GM10248 (cell line): ENCODE measurements at regions not wholly inside any gene's neighbourhood (a gene's known extent, or its start where the extent isn't known, plus 50 kb on each side); places are given as distances from the start of the nearest gene placed in this dataset.

ENCODE experiments used
- CTCF ChIA-PET: fragments of 300-600 bp; sonication (Branson Sonifier 250); formaldehyde crosslinking; extraction: SDS; loops from one replicate; lab custom pipeline; 2021; ENCODE audit warnings: antibody characterized with exemption; lab: Yijun Ruan, JAX
- POLR2A ChIA-PET: fragments of 350-650 bp; sonication (Branson Sonifier 250); formaldehyde crosslinking; extraction: SDS; loops from one replicate; lab custom pipeline; 2020; ENCODE audit warnings: antibody characterized with exemption; lab: Yijun Ruan, JAX
- DNase-seq: peaks from one replicate; pipeline ENCODE4 v3.0.0; 2012; ENCODE audit errors: extremely low spot score
- TF ChIP-seq, protein P1 (sequence below): IDR thresholded peaks from 2 replicates; pipeline ENCODE4 v1.5.1; 2012; ENCODE audit warnings: mild to moderate bottlenecking, low read depth; ENCODE audit errors: extremely low read depth, missing control alignments, control extremely low read depth

DNA sequence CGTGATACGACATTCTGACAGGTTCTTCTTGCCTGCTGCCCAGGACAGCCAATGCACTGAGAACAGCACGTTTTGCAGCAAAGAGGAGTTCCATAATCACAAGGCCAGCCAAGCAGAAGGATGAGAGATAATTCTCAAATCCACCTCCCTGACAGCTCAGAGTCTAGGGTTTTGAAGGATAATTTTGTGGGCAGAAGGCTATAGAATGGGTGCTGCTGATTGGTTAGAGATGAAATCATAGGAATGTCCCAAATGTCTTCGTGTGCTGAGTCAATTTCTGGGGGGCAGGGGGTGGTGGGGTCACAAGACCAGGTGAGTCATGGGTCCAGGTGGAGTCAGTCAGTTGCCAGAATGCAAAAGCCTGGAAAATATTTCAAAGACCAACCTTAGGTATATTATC lies 175.5 kb upstream of the SLC30A5 start:
- ChIA-PET POLR2A (no interaction called here), CTCF (no interaction called here)
- TF ChIP-seq, protein P1, sequence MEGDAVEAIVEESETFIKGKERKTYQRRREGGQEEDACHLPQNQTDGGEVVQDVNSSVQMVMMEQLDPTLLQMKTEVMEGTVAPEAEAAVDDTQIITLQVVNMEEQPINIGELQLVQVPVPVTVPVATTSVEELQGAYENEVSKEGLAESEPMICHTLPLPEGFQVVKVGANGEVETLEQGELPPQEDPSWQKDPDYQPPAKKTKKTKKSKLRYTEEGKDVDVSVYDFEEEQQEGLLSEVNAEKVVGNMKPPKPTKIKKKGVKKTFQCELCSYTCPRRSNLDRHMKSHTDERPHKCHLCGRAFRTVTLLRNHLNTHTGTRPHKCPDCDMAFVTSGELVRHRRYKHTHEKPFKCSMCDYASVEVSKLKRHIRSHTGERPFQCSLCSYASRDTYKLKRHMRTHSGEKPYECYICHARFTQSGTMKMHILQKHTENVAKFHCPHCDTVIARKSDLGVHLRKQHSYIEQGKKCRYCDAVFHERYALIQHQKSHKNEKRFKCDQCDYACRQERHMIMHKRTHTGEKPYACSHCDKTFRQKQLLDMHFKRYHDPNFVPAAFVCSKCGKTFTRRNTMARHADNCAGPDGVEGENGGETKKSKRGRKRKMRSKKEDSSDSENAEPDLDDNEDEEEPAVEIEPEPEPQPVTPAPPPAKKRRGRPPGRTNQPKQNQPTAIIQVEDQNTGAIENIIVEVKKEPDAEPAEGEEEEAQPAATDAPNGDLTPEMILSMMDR: no peak
- DNase-seq: no peak

DNA sequence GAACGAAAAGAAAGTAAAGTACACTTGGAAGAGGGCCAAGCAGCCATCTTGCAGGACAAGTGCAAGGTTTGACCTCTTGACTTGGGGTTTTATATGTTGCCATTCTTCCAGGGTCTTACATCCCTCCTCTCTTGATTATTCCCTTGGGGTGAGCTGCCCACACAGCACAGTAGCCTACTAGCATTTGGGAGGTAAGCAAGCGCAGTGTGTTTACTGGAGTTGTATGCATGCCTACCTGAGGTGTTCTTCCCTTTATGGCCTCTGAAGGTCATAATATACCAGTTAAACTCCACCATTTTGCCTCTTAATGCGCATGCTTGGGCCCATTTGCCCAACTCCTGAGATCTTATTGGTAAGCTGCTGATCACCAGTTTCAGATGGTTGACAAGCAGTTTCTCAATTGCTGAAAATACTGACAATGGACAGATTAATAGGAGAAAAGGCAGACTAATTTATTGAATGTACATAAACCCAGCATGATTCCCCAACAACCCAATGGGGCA lies 173.8 kb upstream of the SLC30A5 start:
- ChIA-PET CTCF (no interaction called here), POLR2A (no interaction called here)
- TF ChIP-seq, protein P1: no peak
- no peak for DNase-seq

DNA sequence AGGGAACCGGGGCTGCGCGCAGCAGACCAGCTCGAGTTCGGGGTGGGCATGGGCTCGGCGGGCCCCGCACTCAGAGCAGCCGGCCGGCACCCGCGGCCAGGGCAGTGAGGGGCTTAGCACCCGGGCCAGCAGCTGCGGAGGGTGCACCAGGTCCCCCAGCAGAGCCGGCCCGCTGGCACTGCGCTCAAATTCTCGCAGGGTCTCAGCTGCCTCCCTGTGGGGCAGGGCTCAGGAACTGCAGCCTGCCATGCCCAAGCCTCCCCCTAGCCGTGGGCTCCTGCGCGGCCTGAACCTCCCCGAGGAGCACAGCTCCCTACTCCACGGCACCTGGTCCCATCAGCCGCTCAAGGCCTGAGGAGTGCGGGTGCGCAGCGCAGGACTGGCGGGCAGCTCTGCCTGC lies 172.9 kb upstream of the SLC30A5 start:
- ChIA-PET CTCF (no interaction called here), POLR2A (no interaction called here)
- no peak for DNase-seq
- TF ChIP-seq, protein P1: no peak

DNA sequence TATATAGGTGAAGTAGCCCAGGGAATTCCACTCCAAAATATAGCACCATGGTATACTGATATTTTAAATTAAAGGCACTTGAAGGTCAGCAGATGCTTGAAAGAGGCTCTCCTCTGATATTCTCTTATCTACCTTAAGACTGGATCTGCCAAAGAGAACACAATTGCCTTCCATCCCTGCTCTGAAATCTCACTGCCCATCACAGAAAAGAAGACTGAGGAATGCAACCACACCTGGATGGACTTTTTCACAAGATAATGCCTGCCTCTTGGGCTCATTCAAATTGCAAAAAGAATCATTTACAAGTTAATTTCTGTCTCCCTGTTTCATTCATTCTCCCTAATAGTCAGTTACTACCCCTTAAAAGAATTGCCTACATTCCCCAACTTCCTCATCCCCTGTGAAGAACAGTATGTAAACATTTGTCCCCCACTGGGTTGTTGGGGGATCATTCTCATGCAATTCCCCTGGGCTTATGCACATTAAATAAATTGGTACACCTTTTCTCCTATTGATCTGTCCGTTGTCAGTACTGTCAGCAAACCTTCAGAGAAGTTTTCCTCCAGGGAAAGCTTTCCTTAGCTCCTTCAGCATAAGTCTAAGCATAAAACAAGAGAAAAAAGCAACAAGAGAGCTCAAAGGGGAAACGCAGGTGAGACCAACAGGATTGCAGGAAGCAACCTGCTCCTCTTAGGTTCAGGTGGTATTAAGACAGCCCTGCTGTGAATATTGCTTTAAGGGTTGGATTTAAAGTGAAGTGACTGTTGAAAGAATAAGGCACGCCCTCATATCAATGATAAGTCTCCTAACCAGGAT lies 171.4 kb upstream of the SLC30A5 start:
- TF ChIP-seq, protein P1: no peak
- CTCF ChIA-PET: no interaction called here
- no peak for DNase-seq
- POLR2A ChIA-PET: no interaction called here

DNA sequence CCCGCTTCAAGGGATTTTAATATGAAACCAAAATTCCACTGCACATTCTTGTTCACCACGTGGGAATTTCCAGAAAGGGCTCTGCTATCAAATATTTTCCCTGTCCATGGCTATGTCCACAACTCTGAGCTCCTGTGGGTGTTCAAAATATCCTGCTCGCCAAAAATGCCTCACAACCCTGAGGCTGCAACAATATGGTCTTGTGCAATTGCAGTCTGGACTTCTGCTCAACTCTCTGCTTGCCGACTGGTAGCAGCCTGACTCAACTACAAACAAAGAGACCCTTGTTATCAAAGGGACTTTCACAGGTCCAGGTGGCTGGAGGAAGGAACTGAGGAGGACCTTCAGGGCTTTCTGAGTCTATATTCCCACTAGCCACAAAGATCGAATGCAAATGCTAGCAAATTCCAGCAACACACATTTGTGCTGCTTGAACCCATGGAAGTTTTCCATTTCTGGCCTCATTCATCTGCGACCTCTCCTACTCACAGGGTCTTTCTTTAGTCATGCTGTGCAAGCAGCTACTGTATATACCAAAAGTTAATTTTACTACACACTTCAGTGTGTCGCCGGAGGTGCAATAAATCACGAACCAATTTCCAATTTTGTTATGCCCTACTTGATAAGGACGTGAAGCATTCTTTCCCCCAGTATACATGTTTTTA lies 169.2 kb upstream of the SLC30A5 start:
- POLR2A ChIA-PET: no interaction called here
- CTCF ChIA-PET: no interaction called here
- TF ChIP-seq, protein P1: no peak
- DNase-seq: no peak

DNA sequence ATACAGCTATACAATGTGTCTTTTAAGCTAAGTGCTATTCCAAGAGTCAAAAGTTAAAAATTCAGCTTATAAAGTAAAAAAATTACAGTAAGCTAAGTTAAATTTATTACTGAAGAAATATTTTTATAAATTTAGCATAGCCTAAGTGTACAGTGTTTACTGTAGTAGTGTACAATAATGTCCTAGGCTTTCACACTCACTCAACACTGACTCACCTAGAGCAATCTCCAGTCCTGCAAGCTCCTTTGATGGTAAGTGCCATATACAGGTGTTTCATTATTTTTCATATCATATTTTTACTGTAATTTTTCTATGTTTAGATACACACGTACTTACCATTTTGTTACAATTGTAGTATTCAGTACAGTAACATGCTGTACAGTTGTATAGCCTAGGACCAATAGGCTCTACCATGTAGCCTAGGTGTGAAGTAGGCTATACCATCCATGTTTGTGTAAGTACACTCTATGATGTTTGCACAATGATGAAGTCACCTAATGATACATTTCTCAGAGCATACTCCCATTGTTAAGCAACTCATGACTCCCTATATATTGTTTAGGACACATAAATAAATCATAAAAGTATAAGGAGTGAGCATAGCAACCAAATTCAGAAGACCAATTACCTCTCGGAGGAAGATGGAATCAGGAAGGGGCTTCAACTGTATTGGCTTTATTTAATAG lies 165.1 kb upstream of the SLC30A5 start:
- DNase-seq: no peak
- TF ChIP-seq, protein P1: no peak
- ChIA-PET POLR2A (no interaction called here), CTCF (interaction anchor here (0.8 kb wide), 1 partner anchor 9 kb away, joined by 3 read pairs; no protein-coding TSS in a partner anchor)
